Thyroid gland (tissue), 4 donors: ENCODE measurements at regions not wholly inside any gene's neighbourhood (a gene's known extent, or its start where the extent isn't known, plus 50 kb on each side); places are given as distances from the start of the nearest gene placed in this dataset.

ENCODE experiments used
- DNase-seq, 2 donors: peaks; one replicate each; pipeline ENCODE4 v3.0.0-alpha.2; 2019
- H3K27ac ChIP-seq, 3 donors: fragments of 200-600 bp; sonication (generic); 1 replicate in 2 of 3; 2 replicates in 1 of 3; pipeline ENCODE4 v1.5.1; 2016 to 2019; ENCODE audit warnings: mild to moderate bottlenecking in 1 of 3, moderate library complexity in 1 of 3
- H3K27me3 ChIP-seq: fragments of 200-600 bp; sonication (generic); one replicate; pipeline ENCODE4 v1.5.1; 2019
- H3K36me3 ChIP-seq, 2 donors: fragments of 200-600 bp; sonication (generic); one replicate each; pipeline ENCODE4 v1.5.1; 2016 to 2019
- H3K4me1 ChIP-seq, 2 donors: fragments of 200-600 bp; sonication (generic); one replicate each; pipeline ENCODE4 v1.5.1; 2017 to 2019
- H3K4me3 ChIP-seq, 3 donors: fragments of 200-600 bp; sonication (generic); replicated peaks in 1 of 3; 1 replicate in 2 of 3; 2 replicates in 1 of 3; pipeline ENCODE4 v1.5.1; 2016; ENCODE audit warnings: mild to moderate bottlenecking in 1 of 3
- H3K9me3 ChIP-seq: fragments of 200-600 bp; sonication (generic); one replicate; pipeline ENCODE4 v1.5.1; 2017
- POLR2A ChIP-seq, 2 donors: fragments of 450-650 bp; IDR thresholded peaks; one replicate each; pipeline ENCODE4 v1.6.1; 2017; ENCODE audit warnings: antibody characterized with exemption in 2 of 2, mild to moderate bottlenecking in 2 of 2, moderate library complexity in 1 of 2
- WGBS, 2 donors: methylation state at CpG; one replicate each; pipeline ENCODE4 v1.1.5; 2017; 5-methylcytosine and 5-hydroxymethylcytosine counted together
- intact Hi-C: fragments of 100-400 bp; cut with DNase I; formaldehyde crosslinking; loops from one replicate; pipeline ENCODE4 v1.15.1; 2023
- TF ChIP-seq, protein P1 (sequence below), 6 experiments: fragments of 200-600 bp in 3 of 6; fragments of 450-650 bp in 3 of 6; sonication (generic) in 3 of 6; IDR thresholded peaks; one replicate each; pipeline ENCODE4 v1.5.1; 2016 to 2019; ENCODE audit warnings: antibody characterized with exemption in 6 of 6, mild to moderate bottlenecking in 2 of 6, inconsistent platforms in 1 of 6, moderate library complexity in 1 of 6

DNA sequence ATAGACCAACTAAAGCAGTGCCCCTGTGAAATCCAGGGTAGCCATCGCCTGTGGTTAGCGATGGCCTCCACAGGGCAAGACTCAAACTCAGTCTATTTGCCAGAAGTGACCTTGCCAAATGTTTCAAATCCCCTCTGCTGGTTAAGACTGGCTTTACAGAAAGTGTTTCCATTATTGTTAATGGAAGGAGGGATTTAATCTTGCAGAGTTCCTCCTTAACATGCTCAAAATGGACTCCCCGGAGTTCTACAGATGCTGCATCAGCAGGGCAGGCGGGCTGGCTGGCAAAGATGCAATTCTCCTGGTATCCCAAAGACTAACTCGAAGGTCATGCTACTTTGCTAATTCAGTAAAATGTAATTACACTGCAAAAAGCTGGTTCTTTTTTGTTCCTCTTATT is 313.0 kb upstream of the SLC7A11 start:
- intact Hi-C loops: no loop called here
- TF ChIP-seq POLR2A (IDR thresholded peaks at IDR 0.05): no peak
- TF ChIP-seq, protein P1, sequence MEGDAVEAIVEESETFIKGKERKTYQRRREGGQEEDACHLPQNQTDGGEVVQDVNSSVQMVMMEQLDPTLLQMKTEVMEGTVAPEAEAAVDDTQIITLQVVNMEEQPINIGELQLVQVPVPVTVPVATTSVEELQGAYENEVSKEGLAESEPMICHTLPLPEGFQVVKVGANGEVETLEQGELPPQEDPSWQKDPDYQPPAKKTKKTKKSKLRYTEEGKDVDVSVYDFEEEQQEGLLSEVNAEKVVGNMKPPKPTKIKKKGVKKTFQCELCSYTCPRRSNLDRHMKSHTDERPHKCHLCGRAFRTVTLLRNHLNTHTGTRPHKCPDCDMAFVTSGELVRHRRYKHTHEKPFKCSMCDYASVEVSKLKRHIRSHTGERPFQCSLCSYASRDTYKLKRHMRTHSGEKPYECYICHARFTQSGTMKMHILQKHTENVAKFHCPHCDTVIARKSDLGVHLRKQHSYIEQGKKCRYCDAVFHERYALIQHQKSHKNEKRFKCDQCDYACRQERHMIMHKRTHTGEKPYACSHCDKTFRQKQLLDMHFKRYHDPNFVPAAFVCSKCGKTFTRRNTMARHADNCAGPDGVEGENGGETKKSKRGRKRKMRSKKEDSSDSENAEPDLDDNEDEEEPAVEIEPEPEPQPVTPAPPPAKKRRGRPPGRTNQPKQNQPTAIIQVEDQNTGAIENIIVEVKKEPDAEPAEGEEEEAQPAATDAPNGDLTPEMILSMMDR (IDR thresholded peaks at IDR 0.05): no peak
- Histone ChIP-seq H3K4me1 (no peaks in the 10 kb centered on the region), H3K27ac (no peak overlapping the region), H3K36me3 (no peaks in the 10 kb centered on the region), H3K4me3 (no peak overlapping the region), H3K27me3 (no peaks in the 10 kb centered on the region), H3K9me3 (no peaks in the 10 kb centered on the region)
- 92 to 94% methylated on average over 5 of the region's 5 CpGs for WGBS, 2 donors
- no peak for DNase-seq

DNA sequence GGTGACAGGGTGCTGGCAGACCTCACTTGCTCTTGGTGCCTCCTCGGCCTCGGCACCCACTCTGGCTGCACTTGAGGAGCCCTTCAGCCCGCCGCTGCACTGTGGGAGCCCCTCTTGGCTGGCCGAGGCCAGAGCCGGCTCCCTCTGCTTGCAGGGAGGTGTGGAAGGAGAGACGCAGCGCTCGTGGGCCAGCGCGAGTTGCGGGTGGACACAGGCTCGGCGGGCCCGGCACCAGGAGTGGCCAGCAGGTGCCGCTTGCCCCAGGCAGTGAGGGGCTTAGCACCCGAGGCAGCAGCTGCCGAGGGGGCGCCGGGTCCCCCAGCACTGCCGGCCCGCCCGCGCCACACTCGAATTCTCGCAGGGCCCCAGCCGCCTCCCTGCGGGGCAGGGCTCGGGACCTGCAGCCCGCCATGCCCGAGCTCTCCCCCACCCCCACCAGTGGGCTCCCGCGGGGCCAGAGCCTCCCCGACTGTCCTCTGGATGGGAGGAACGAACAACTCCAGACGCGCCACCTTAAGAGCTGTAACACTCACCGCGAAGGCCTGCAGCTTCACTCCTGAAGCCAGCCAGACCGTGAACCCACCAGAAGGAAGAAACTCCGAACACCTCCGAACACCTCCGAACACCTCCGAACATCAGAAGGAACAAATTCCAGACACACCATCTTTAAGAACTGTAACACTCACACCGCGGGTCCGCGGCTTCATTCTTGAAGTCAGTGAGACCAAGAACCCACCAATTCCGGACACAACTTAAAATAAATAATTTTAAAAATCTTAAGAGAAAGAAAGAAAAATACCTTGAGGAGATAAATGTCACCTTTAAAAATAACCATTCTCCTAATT is 311.1 kb upstream of the SLC7A11 start:
- no peak for DNase-seq

DNA sequence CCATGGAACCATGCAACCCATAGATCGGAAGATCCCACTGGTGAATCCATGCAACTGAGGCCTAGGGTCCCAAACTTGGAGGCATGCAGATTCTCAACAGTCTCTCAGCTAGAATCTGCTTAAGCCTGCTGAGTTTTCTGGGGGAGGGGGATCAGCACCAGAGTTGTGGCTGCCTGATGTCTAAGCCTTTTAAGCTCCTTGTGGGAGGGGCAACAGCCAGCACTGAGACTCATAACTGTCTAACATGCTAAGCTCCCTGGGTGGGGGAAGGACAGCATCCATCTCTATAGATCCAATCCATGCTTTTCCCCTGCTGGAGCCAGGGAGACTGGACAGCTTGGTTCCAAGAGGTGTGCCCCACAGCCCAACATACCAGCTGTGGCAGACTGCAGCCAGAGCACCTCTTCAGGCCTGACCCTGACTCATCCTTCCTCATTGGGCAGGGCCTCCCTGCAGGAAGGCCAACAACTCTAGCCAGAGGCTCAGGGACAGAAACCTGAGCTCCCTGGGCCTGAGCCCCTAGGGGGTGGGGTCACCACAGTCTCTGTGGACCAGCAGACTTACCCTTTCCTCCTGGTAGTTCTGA is 300.1 kb upstream of the SLC7A11 start:
- Histone ChIP-seq H3K9me3 (no peaks in the 10 kb centered on the region), H3K27me3 (no peaks in the 10 kb centered on the region), H3K4me3 (no peak overlapping the region), H3K27ac (no peak overlapping the region), H3K36me3 (no peaks in the 10 kb centered on the region), H3K4me1 (no peaks in the 10 kb centered on the region)
- intact Hi-C loops: no loop called here
- 88 to 89% methylated on average over 1 of the region's 1 CpG for WGBS, 2 donors
- DNase-seq: no peak
- TF ChIP-seq, protein P1 (IDR thresholded peaks at IDR 0.05): no peak
- TF ChIP-seq POLR2A (IDR thresholded peaks at IDR 0.05): no peak

More for the DNA sequence above, 311.1 kb upstream of the SLC7A11 start:
- H3K4me3 ChIP-seq: no peak overlapping the region
- H3K27ac ChIP-seq: no peak overlapping the region
- no peaks in the 10 kb centered on the region for H3K4me1 ChIP-seq
- WGBS, 2 donors: 91 to 95% methylated on average over 35 to 45 of the region's 49 CpGs
- no peaks in the 10 kb centered on the region for H3K9me3 ChIP-seq
- no peaks in the 10 kb centered on the region for H3K36me3 ChIP-seq
- TF ChIP-seq POLR2A (IDR thresholded peaks at IDR 0.05): no peak
- TF ChIP-seq, protein P1 (IDR thresholded peaks at IDR 0.05): no peak
- intact Hi-C loops: no loop called here
- H3K27me3 ChIP-seq: no peaks in the 10 kb centered on the region

DNA sequence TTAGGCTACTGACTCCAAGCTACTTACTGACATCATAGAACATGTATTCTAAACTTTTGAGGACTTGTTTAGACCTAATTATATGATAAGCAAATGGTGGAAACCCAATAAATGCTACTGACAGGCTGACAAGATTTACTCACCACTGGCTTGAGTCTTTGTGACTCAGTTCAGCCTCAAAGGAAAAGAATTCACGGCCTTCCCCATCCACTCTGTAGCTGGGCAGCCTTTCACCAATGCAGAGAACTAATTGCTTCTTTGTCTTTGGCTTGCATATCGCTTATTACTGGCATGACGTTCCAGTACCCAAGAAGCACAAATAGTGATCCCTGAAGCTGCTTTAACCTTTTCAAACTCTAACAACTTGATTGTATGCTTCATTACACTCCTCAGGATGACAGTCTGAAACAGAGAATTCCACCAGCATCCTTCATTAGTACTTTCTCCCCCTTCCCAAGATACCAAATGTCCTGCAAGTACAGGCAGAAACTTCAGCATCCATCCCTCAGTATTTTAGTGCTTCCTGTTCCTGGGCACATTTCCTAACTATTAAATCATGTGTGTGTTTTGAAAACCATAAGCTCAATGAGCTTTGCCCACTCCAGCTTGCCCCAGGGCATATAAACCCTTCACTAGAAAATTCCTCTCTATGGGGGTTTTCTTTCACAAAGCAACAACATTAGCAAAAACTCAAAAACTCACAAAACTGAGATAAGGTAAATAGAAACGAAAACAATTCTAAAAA is 298.1 kb upstream of the SLC7A11 start:
- H3K36me3 ChIP-seq: no peaks in the 10 kb centered on the region
- DNase-seq: no peak
- H3K9me3 ChIP-seq: no peaks in the 10 kb centered on the region
- H3K4me1 ChIP-seq: no peaks in the 10 kb centered on the region
- H3K27ac ChIP-seq: no peak overlapping the region
- 84% methylated on average over 4 of the region's 4 CpGs for WGBS, 2 donors
- intact Hi-C loops: no loop called here
- H3K4me3 ChIP-seq: no peak overlapping the region
- H3K27me3 ChIP-seq: no peaks in the 10 kb centered on the region
- TF ChIP-seq, protein P1 (IDR thresholded peaks at IDR 0.05): no peak
- no peak for TF ChIP-seq POLR2A (IDR thresholded peaks at IDR 0.05)
